GM10248 (cell line): ENCODE measurements at regions not wholly inside any gene's neighbourhood (a gene's known extent, or its start where the extent isn't known, plus 50 kb on each side); places are given as distances from the start of the nearest gene placed in this dataset.

ENCODE experiments used
- CTCF ChIA-PET: fragments of 300-600 bp; sonication (Branson Sonifier 250); formaldehyde crosslinking; extraction: SDS; loops from one replicate; lab custom pipeline; 2021; ENCODE audit warnings: antibody characterized with exemption; lab: Yijun Ruan, JAX
- POLR2A ChIA-PET: fragments of 350-650 bp; sonication (Branson Sonifier 250); formaldehyde crosslinking; extraction: SDS; loops from one replicate; lab custom pipeline; 2020; ENCODE audit warnings: antibody characterized with exemption; lab: Yijun Ruan, JAX
- DNase-seq: peaks from one replicate; pipeline ENCODE4 v3.0.0; 2012; ENCODE audit errors: extremely low spot score
- TF ChIP-seq, protein P1 (sequence below): IDR thresholded peaks from 2 replicates; pipeline ENCODE4 v1.5.1; 2012; ENCODE audit warnings: mild to moderate bottlenecking, low read depth; ENCODE audit errors: extremely low read depth, missing control alignments, control extremely low read depth

DNA sequence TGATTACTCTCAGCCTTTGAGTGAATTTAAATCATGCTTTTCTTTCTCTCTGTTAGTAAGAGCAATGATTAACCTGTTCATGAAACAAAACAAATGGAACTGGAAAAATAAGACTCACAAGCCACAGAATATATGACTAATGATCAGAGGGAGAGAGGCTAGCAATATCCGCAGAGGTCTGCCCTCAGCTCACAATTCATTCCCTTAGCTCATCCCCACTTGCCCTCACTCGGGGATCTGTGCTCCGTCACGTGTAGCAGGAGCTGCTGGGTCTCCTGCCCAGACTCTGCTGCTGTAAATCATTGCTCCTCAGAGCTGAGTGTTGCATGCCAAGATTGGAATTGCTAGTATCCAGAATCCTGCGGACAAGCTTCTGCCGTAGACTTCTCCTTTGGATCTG lies 53.1 kb upstream of the GNG2 start:
- ChIA-PET POLR2A (no interaction called here), CTCF (interaction anchor here (1.5 to 3.6 kb wide), 5 partner anchors 14 to 172 kb away, joined by 4 to 14 read pairs (median 7); no protein-coding TSS in a partner anchor)
- TF ChIP-seq, protein P1, sequence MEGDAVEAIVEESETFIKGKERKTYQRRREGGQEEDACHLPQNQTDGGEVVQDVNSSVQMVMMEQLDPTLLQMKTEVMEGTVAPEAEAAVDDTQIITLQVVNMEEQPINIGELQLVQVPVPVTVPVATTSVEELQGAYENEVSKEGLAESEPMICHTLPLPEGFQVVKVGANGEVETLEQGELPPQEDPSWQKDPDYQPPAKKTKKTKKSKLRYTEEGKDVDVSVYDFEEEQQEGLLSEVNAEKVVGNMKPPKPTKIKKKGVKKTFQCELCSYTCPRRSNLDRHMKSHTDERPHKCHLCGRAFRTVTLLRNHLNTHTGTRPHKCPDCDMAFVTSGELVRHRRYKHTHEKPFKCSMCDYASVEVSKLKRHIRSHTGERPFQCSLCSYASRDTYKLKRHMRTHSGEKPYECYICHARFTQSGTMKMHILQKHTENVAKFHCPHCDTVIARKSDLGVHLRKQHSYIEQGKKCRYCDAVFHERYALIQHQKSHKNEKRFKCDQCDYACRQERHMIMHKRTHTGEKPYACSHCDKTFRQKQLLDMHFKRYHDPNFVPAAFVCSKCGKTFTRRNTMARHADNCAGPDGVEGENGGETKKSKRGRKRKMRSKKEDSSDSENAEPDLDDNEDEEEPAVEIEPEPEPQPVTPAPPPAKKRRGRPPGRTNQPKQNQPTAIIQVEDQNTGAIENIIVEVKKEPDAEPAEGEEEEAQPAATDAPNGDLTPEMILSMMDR, result no peak
- no peak for DNase-seq
